ENCODE measurements at regions not wholly inside any gene's neighbourhood (a gene's known extent, or its start where the extent isn't known, plus 50 kb on each side); places are given as distances from the start of the nearest gene placed in this dataset.

GRCh38 chr5:103780794-103781193, 218.2 kb upstream of the NUDT12 start:
- intact Hi-C loops (cut with micrococcal nuclease), result loop anchor here (2.0 kb wide), 1 partner anchor 20 kb away; no protein-coding TSS in a partner anchor
- DNase-seq (ENCODE audit: low read depth, low spot score) (no peak), ATAC-seq (no peak)
- H3K27me3 ChIP-seq (ENCODE audit: insufficient read depth, low read length), result no peaks in the 10 kb centered on the region
- H3K9me3 ChIP-seq (ENCODE audit: control insufficient read depth in 1 of 2, insufficient read depth in 1 of 2, low read depth in 1 of 2, low read length in 2 of 2), result no peaks in the 10 kb centered on the region
- no peaks in the 10 kb centered on the region for H3K36me3 ChIP-seq (ENCODE audit: control insufficient read depth in 1 of 2, insufficient read depth in 2 of 2, low read length in 2 of 2)
- H3K9me2 ChIP-seq (ENCODE audit: insufficient read depth), result no peaks in the 10 kb centered on the region
- TF ChIP-seq CTCF (IDR thresholded peaks at IDR 0.05 in 2 of 3, conservative IDR thresholded peaks at IDR 0.05 in 1 of 3; ENCODE audit: borderline replicate concordance in 1 of 3, insufficient read depth in 1 of 3, low read depth in 2 of 3, low read length in 2 of 3) (no peak), ZNF274 (IDR thresholded peaks at IDR 0.05; ENCODE audit: low read depth, low read length) (no peak), ZBTB33 (IDR thresholded peaks at IDR 0.05; ENCODE audit: extremely low read depth, insufficient replicate concordance, low read length) (no peak), CBX3 (IDR thresholded peaks at IDR 0.05; ENCODE audit: low read depth) (no peak), POLR2AphosphoS5 (IDR thresholded peaks at IDR 0.05; ENCODE audit: low read depth, low read length) (no peak), EZH2phosphoT487 (IDR thresholded peaks at IDR 0.05; ENCODE audit: borderline replicate concordance) (no peak), SP1 (IDR thresholded peaks at IDR 0.05; ENCODE audit: low read depth) (no peak), EGR1 (IDR thresholded peaks at IDR 0.05; ENCODE audit: low read depth) (no peak), POLR2A (IDR thresholded peaks at IDR 0.05; ENCODE audit: borderline replicate concordance, extremely low read depth, insufficient read depth, insufficient read length) (no peak), FOSL1 (IDR thresholded peaks at IDR 0.05; ENCODE audit: low read depth) (no peak)
- POLR2A ChIA-PET, result no interaction called here
- H3K9ac ChIP-seq (ENCODE audit: low read length), result no peak overlapping the region
- H3K4me2 ChIP-seq (ENCODE audit: low read length), result no peak overlapping the region
- CTCF ChIA-PET, result no interaction called here
- no peaks in the 10 kb centered on the region for H3K4me1 ChIP-seq (ENCODE audit: control insufficient read depth in 1 of 2, insufficient read depth in 2 of 2, low read length in 2 of 2)
- H2AFZ ChIP-seq (ENCODE audit: low read depth, low read length, poor library complexity, severe bottlenecking), result no peak overlapping the region
- no peak overlapping the region for H3K4me3 ChIP-seq (replicated peaks in 1 of 2; ENCODE audit: low read depth in 1 of 2, low read length in 2 of 2)
- no TSS peak for BruUV-seq (replicated peaks)
- H4K20me1 ChIP-seq (ENCODE audit: insufficient read depth), result no peaks in the 10 kb centered on the region
- RAD21 ChIA-PET (ENCODE audit: low non-redundant PET in 1 of 2, low total read pairs in 2 of 2, uncharacterized antibody in 2 of 2, unreplicated experiment in 2 of 2), result no interaction called here
- H3K27ac ChIP-seq (ENCODE audit: low read depth, low read length), result no peak overlapping the region
- no peaks in the 10 kb centered on the region for H3K79me2 ChIP-seq (ENCODE audit: insufficient read depth, low read length)

All from HCT116 (cell line).